HCEC 1CT (cell line): ENCODE measurements at regions not wholly inside any gene's neighbourhood (a gene's known extent, or its start where the extent isn't known, plus 50 kb on each side); places are given as distances from the start of the nearest gene placed in this dataset.

ENCODE experiments used
- DNase-seq: peaks from one replicate; pipeline ENCODE4 v3.0.0-alpha.2; 2017

- no peak for DNase-seq
These were observed 142.5 kb downstream of the RBFOX3 start for GRCh38 chr17:79468183-79468944.

- no peak for DNase-seq
These were observed 144.1 kb downstream of the RBFOX3 start for GRCh38 chr17:79466562-79467350.

DNA sequence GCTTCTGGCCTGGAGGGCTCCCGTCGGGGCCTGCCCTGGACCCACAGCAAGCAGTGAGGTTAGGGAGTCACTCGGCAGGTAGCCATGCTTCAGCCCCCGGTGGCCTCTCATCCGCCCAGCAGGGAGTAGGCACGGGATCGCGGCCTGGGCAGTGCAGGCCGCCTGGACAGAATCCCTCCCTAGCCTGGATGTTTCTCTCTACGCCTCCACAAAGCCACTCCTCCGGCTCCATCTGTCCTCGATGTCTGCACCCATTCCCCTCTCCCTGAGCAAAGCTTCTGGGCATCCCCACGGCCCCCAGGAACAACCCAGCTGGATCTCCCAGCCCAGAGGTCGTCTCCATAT lies 145.2 kb downstream of the RBFOX3 start:
- no peak for DNase-seq

GRCh38 chr17:79465011-79465680 lies 145.7 kb downstream of the RBFOX3 start:
- no peak for DNase-seq

GRCh38 chr17:79464318-79465010 lies 146.4 kb downstream of the RBFOX3 start:
- no peak for DNase-seq

DNA sequence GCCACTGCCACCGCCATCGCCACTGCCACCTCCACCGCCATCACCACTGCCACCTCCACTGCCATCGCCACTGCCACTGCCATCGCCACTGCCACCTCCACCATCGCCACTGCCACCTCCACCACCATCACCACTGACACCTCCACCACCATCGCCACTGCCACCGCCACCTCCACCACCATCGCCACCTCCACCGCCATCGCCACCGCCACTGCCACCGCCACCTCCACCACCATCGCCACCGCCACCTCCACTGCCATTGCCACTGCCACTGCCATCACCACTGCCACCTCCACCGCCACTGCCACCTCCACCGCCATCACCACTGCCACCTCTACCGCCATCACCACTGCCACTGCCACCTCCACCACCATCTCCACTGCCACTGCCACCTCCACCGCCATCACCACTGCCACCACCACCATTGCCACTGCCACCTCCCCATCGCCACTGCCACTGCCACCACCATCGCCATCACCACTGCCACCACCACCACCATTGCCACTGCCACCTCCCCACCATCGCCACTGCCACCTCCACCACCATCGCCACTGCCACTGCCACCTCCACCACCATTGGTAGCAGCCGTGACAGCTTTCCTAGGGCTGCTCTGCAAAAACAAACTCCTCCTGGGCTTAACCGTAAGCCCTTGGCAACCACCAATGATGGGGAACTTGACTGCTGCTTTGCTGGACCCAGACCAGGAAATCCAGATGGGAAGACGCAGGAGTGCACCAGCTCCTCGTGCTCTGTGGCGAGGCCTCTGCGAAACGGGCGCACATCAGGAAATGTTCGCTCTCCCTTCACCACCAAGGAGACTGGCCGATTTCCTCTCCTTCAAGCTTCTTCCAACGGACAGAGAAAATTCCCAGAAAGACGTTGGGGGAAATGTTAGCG lies 147.2 kb downstream of the RBFOX3 start:
- no peak for DNase-seq

- peak; percentile 9 for DNase-seq
These were observed 149.8 kb downstream of the RBFOX3 start for GRCh38 chr17:79461041-79461440.

DNA sequence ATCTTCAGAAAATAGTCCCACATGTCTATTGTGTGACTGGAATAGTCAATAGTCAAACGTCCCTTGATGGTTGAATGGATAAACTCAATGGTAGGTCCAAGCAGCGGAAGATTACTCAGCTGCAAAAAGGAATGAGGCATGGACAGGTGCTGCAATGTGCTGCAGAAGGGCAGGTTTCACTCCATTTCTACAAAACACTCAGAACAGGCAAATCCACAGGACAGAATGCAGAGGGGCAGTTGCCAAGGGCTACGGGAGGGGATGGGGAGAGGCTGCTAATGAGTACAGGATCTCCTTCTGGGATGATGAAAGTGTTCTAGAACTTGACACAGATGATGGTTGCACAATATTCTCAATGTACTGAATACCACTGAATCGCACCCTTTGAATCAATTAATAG lies 151.0 kb downstream of the RBFOX3 start:
- DNase-seq: no peak

GRCh38 chr17:79459003-79459655 lies 151.7 kb downstream of the RBFOX3 start:
- DNase-seq: no peak

GRCh38 chr17:79458356-79458755 lies 152.5 kb downstream of the RBFOX3 start:
- DNase-seq: no peak

DNA sequence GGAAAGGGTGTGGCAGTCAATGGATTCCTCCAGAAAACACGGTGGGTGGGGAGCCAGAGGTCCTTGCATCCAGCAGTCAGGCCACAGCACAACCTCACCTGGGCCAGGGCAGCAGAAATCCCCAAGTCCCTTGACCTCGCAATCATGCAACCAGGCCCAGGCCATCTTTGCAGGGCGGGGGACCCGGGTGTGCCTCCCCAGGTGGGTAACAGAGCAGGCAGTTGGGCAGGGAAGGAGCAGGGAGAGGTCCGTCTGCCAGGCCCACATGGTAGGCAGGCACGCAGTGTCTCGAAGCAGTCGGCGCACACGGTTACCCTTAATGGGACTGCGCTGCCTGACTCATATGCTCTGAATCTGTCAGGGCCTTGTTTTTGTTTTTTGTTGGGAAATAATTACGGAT lies 153.0 kb downstream of the RBFOX3 start:
- DNase-seq: no peak

DNA sequence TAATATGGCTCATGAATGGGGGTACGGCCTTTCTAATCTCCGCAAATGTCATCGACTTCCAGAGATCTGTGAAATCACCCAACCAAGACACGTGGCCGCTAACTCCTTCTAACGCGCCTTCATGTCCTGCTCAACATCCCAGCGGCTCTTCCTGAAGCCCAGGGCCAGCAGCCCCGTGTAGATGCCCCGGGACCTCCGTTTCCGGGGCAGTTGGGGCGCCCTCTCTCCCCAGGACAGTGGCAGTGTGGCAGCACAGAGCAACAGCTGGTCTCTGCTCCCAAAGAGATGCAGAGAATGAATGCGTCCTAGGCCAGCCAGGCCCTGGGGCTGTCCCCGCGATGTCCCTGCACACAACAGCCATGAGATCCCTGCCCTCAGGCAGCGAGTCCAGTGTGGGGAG lies 153.5 kb downstream of the RBFOX3 start:
- no peak for DNase-seq

DNA sequence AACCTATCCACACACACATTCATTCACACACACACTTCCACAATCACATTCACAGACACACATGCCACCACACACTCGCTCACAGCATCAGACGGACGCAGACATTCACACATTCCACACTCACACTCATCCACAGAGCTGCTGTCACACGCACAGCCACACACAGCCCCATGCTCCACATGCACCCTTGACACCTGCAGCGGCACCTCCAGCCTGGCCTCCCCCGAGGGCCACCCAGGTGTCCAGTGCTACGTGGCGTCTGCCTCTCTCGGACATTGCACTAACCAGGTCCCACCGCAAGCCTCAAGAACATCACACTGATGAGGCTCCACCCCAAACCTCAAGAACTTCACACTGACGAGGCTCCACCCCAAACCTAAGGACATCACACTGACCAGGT lies 155.2 kb downstream of the RBFOX3 start:
- DNase-seq: no peak

DNA sequence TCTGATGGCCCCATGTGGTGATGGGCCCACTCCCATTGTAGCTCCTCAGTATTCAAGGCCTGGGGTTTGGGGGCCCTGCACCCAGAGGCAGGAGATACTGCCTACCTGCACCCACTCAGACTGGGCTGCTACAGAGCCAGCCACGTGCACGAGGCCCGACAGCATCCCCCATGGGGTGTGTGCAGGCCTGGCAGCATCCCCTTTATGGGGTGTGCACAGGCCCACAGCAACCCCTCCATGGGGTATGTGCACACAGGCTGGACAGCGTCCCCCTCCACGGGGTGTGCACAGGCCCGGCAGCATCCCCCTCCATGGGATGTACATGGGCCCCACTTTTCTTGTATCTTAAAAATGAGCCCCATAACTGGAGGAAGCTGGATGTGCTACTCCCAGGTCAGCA lies 156.0 kb downstream of the RBFOX3 start:
- no peak for DNase-seq

- DNase-seq: no peak
These were observed 157.4 kb downstream of the RBFOX3 start for GRCh38 chr17:79453481-79453880.

DNA sequence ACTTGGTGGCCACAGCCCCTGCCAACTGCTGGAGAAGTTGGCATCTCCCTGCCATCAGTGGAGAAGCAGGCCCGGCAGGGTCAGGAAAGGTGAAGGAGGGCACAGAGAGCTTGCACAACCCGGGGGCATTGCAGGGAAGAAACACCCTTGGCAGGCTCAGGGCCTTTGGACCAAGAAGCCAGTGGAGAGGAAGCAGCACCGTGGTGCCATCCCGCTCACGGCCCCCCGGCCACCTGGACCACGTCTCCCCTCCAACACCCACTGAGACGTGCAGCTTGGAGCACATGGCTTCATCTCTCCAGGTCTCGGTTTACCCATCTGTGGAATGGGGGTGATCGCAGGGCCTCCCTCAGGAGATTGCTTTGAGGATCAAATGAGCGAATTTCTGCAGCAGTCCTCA lies 158.1 kb downstream of the RBFOX3 start:
- no peak for DNase-seq

DNA sequence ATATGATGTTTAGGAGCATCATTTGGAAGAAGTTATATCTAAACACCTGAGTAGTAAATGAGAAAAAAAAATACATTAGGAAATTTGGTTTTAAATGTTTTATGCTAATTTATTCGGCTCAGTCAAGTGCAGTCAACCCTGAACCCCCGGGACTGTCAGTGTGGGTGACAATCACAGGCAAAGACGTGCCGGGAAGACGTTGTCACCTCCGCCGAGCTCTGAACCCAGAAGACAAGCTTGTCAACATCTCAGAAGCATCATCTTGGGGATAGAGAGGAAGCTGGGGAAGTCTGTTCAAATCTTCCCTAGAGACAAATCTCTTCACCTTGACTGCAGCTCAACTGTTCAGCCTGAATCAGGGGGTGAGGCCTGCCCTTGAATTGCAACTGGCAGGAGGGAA lies 159.7 kb downstream of the RBFOX3 start:
- no peak for DNase-seq

- no peak for DNase-seq
These were observed 164.3 kb downstream of the RBFOX3 start for GRCh38 chr17:79446399-79447009.

DNA sequence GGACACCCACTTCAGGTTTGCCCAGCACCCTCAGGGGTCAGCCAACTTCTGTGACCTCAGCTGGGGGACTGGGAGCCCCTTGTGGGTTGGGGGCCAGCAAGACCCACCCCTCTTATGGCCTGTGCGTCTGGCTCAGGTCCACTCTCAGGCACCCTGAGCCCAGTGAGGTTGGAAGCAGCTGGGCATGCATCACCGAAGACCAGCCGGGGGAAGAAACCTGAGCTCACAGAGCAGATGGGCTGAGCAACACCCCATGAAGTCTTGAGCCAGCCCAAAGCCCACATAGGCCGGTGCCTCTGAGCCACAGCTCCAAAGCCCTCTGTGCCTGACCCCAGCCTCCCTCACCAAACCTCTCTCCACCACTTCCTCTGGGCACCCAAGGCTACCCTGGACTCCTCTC lies 166.7 kb downstream of the RBFOX3 start:
- no peak for DNase-seq

DNA sequence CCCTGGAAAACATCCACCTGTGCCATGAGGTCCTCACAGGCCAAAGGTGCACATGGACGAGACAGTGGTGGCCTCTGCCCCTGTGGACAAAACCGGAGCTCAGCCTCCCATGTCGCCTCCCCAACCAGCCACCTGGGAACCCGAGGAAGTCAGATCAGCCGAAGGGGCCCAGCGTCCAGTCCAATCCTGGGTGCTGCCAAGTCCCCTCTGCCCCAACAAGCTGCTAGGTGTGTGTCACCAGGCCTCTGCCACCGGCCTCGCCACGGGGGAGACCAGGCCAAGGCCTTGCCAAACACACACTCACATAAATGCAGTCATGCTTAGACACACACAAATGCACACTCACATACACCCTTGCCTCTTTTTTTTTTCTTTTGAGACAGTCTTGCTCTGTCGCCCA lies 167.8 kb downstream of the RBFOX3 start:
- no peak for DNase-seq
